ENCODE measurements at regions not wholly inside any gene's neighbourhood (a gene's known extent, or its start where the extent isn't known, plus 50 kb on each side); places are given as distances from the start of the nearest gene placed in this dataset.

GRCh38 chr10:35705051-35705450 lies 63.0 kb upstream of the FZD8 start:
- TF ChIP-seq POLR2A (IDR thresholded peaks at IDR 0.05; ENCODE audit: low read depth, low read length) (no peak), CTCF (IDR thresholded peaks at IDR 0.05; ENCODE audit: extremely low read depth in 1 of 2, insufficient read depth in 1 of 2, low read depth in 1 of 2, low read length in 2 of 2) (no peak), MAX (IDR thresholded peaks at IDR 0.05; ENCODE audit: insufficient read depth, insufficient read length) (no peak), POLR2AphosphoS5 (IDR thresholded peaks at IDR 0.05; ENCODE audit: insufficient read depth, low read depth, low read length) (no peak), EZH2 (IDR thresholded peaks at IDR 0.05; ENCODE audit: borderline replicate concordance, low read depth, low read length, severe bottlenecking) (no peak), MYC (IDR thresholded peaks at IDR 0.05; ENCODE audit: low read depth, low read length) (no peak)

Measured in endothelial cell of umbilical vein (primary cell).